Retinal pigment epithelial cell (primary cell): ENCODE measurements at regions not wholly inside any gene's neighbourhood (a gene's known extent, or its start where the extent isn't known, plus 50 kb on each side); places are given as distances from the start of the nearest gene placed in this dataset.
"Not testable (repeated sequence)": the region's sequence is repeated elsewhere in the genome, so short reads cannot be mapped to it uniquely, and the experiment has no call there.

ENCODE experiments used
- DNase-seq: peaks from one replicate; pipeline ENCODE4 v3.0.0-alpha.2; 2010; ENCODE audit warnings: low read depth
- H3K4me3 ChIP-seq: 2 replicates; pipeline ENCODE4 v1.5.1; 2011; ENCODE audit warnings: mild to moderate bottlenecking, low read length, control low read depth, moderate library complexity
- CTCF ChIP-seq: conservative IDR thresholded peaks from 2 replicates; pipeline ENCODE4 v1.5.1; 2011; ENCODE audit warnings: low read depth, low read length, control low read depth, inconsistent platforms

- H3K4me3 ChIP-seq: no peak overlapping the region
- DNase-seq: no peak
- no peak for TF ChIP-seq CTCF
Observed at GRCh38 chr13:100954430-100955305, 280.1 kb upstream of the TMTC4 start.

GRCh38 chr13:100951016-100951415 is 276.4 kb upstream of the TMTC4 start:
- no peak overlapping the region for H3K4me3 ChIP-seq
- TF ChIP-seq CTCF: no peak
- DNase-seq: no peak

- DNase-seq: not testable (repeated sequence)
Observed at GRCh38 chr13:100948937-100949336, 274.3 kb upstream of the TMTC4 start.

GRCh38 chr13:100946588-100946987 is 272.0 kb upstream of the TMTC4 start:
- TF ChIP-seq CTCF: no peak
- H3K4me3 ChIP-seq: no peak overlapping the region
- no peak for DNase-seq

More at GRCh38 chr13:100948937-100949336, 274.3 kb upstream of the TMTC4 start:
- H3K4me3 ChIP-seq: not testable (repeated sequence)

- TF ChIP-seq CTCF: no peak
- no peak for DNase-seq
- H3K4me3 ChIP-seq: no peak overlapping the region
Observed at GRCh38 chr13:100944791-100945345, 270.3 kb upstream of the TMTC4 start.

GRCh38 chr13:100942742-100943141 is 268.1 kb upstream of the TMTC4 start:
- no peak for TF ChIP-seq CTCF
- H3K4me3 ChIP-seq: no peak overlapping the region
- no peak for DNase-seq

- no peak for TF ChIP-seq CTCF
- no peak overlapping the region for H3K4me3 ChIP-seq
- DNase-seq: peak; percentile 32
Observed at GRCh38 chr13:100941377-100942368, 267.1 kb upstream of the TMTC4 start.
